ENCODE measurements at regions not wholly inside any gene's neighbourhood (a gene's known extent, or its start where the extent isn't known, plus 50 kb on each side); places are given as distances from the start of the nearest gene placed in this dataset.
"Not testable (repeated sequence)": the region's sequence is repeated elsewhere in the genome, so short reads cannot be mapped to it uniquely, and the experiment has no call there.

DNA sequence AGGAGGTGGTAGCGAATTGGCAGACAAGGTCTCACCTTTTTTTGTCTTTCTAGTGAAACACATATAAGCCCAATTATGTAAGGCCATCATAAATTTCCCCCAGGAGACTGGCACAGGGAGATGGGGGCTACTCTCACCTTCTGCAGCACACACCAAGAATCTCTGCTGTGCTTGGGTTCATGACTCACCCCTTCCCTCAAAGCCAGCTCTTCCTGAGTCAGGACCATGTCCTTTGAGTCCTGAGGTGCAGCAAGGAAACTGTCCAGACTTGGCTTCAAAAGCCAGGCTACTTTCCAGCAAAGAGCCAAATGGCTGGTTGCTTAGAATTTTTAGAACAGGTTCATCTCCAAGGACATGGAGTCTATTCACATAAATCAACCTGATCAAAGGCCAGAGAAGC, 368.7 kb downstream of the BCL2L11 start:
- TF ChIP-seq, protein P1, sequence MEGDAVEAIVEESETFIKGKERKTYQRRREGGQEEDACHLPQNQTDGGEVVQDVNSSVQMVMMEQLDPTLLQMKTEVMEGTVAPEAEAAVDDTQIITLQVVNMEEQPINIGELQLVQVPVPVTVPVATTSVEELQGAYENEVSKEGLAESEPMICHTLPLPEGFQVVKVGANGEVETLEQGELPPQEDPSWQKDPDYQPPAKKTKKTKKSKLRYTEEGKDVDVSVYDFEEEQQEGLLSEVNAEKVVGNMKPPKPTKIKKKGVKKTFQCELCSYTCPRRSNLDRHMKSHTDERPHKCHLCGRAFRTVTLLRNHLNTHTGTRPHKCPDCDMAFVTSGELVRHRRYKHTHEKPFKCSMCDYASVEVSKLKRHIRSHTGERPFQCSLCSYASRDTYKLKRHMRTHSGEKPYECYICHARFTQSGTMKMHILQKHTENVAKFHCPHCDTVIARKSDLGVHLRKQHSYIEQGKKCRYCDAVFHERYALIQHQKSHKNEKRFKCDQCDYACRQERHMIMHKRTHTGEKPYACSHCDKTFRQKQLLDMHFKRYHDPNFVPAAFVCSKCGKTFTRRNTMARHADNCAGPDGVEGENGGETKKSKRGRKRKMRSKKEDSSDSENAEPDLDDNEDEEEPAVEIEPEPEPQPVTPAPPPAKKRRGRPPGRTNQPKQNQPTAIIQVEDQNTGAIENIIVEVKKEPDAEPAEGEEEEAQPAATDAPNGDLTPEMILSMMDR (IDR thresholded peaks at IDR 0.05): not testable (repeated sequence)
- TF ChIP-seq ZFX (IDR thresholded peaks at IDR 0.05; ENCODE audit: borderline replicate concordance): not testable (repeated sequence)

All from 22Rv1 (cell line).